Suprapubic skin (tissue), 3 donors: ENCODE measurements at regions not wholly inside any gene's neighbourhood (a gene's known extent, or its start where the extent isn't known, plus 50 kb on each side); places are given as distances from the start of the nearest gene placed in this dataset.

ENCODE experiments used
- CTCF ChIP-seq, 2 donors: fragments of 200-600 bp in 1 of 2; fragments of 450-650 bp in 1 of 2; sonication (generic) in 1 of 2; IDR thresholded peaks; one replicate each; pipeline ENCODE4 v1.5.1; 2016 to 2019; ENCODE audit warnings: antibody characterized with exemption in 2 of 2, mild to moderate bottlenecking in 1 of 2, moderate library complexity in 1 of 2
- POLR2AphosphoS5 ChIP-seq, 3 donors: sonication (generic); formaldehyde crosslinking; IDR thresholded peaks; one replicate each; pipeline ENCODE4 v1.6.1; 2017; ENCODE audit warnings: antibody characterized with exemption in 3 of 3

- TF ChIP-seq POLR2AphosphoS5 (IDR thresholded peaks at IDR 0.05): no peak
- no peak for TF ChIP-seq CTCF (IDR thresholded peaks at IDR 0.05)
Observed at GRCh38 chr12:17192721-17193120, 586.8 kb upstream of the LMO3 start.
